ENCODE measurements at regions not wholly inside any gene's neighbourhood (a gene's known extent, or its start where the extent isn't known, plus 50 kb on each side); places are given as distances from the start of the nearest gene placed in this dataset.

GRCh38 chr12:111248236-111249017 is 120.5 kb downstream of the PHETA1 start:
- H3K9me2 ChIP-seq (replicated peaks; ENCODE audit: control insufficient read depth, low read length), result no peaks in the 10 kb centered on the region
- H3K4me2 ChIP-seq (ENCODE audit: low read length), result no peak overlapping the region
- H3K27me3 ChIP-seq (ENCODE audit: control insufficient read depth, low read length), result no peaks in the 10 kb centered on the region
- H3K36me3 ChIP-seq (ENCODE audit: control insufficient read depth, low read length), result no peaks in the 10 kb centered on the region
- no peaks in the 10 kb centered on the region for H4K20me1 ChIP-seq (ENCODE audit: control insufficient read depth, insufficient read depth, low read depth, low read length)
- no peaks in the 10 kb centered on the region for H3K9me3 ChIP-seq (ENCODE audit: control insufficient read depth, insufficient read depth, low read length)
- no peak overlapping the region for H3K27ac ChIP-seq (ENCODE audit: low read depth, low read length)
- no peak overlapping the region for H3K4me3 ChIP-seq (ENCODE audit: low read length)
- H3K79me2 ChIP-seq (ENCODE audit: control insufficient read depth, low read length), result no peaks in the 10 kb centered on the region
- no peaks in the 10 kb centered on the region for H3K4me1 ChIP-seq (ENCODE audit: control insufficient read depth, low read length)
- no peaks in the 10 kb centered on the region for H3F3A ChIP-seq (ENCODE audit: control insufficient read depth, insufficient read depth)
- TF ChIP-seq, protein P1, sequence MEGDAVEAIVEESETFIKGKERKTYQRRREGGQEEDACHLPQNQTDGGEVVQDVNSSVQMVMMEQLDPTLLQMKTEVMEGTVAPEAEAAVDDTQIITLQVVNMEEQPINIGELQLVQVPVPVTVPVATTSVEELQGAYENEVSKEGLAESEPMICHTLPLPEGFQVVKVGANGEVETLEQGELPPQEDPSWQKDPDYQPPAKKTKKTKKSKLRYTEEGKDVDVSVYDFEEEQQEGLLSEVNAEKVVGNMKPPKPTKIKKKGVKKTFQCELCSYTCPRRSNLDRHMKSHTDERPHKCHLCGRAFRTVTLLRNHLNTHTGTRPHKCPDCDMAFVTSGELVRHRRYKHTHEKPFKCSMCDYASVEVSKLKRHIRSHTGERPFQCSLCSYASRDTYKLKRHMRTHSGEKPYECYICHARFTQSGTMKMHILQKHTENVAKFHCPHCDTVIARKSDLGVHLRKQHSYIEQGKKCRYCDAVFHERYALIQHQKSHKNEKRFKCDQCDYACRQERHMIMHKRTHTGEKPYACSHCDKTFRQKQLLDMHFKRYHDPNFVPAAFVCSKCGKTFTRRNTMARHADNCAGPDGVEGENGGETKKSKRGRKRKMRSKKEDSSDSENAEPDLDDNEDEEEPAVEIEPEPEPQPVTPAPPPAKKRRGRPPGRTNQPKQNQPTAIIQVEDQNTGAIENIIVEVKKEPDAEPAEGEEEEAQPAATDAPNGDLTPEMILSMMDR (IDR thresholded peaks at IDR 0.05; ENCODE audit: low read depth, low read length, poor library complexity, severe bottlenecking), result no peak
- TF ChIP-seq EZH2phosphoT487 (IDR thresholded peaks at IDR 0.05; ENCODE audit: borderline replicate concordance, low read length), result no peak

DNA sequence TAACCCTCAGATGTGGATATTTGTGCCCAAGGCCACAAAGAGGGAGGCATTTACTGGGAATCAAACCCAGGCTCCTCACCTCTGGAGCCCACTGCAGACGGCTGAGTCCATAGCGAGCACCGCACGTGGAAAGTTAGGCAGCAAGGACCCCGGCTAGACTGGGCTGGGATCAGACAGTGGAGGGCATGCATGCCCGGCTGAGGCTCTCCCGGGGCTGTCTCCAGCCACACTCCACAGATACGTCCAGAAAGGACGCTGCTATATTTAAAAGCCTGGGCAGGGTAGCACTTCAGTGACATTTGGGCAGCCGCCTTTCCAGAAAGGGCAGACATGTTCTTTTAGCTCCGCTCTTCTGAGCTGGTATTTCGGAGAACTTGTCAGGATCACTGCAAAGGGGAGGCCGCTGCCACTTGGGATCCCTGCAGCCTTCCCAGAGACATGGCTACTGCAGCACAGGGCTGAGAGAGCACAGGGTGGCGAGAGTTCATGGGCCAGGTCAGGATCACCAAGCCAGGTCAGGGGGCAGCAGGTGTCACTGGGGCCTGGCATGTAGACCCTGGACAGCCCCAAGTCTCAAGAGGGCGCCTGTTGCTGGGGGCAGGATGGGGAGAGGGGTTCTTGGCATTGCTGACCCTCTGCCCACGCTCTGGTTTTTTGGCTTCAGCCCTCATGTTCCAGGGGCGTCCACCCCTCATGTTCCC is 121.7 kb downstream of the PHETA1 start:
- H3K9me2 ChIP-seq (replicated peaks; ENCODE audit: control insufficient read depth, low read length), result no peaks in the 10 kb centered on the region
- H3K27me3 ChIP-seq (ENCODE audit: control insufficient read depth, low read length), result no peaks in the 10 kb centered on the region
- H4K20me1 ChIP-seq (ENCODE audit: control insufficient read depth, insufficient read depth, low read depth, low read length), result no peaks in the 10 kb centered on the region
- no peak overlapping the region for H3K27ac ChIP-seq (ENCODE audit: low read depth, low read length)
- no peak overlapping the region for H3K4me3 ChIP-seq (ENCODE audit: low read length)
- TF ChIP-seq, protein P1 (IDR thresholded peaks at IDR 0.05; ENCODE audit: low read depth, low read length, poor library complexity, severe bottlenecking), result no peak
- TF ChIP-seq EZH2phosphoT487 (IDR thresholded peaks at IDR 0.05; ENCODE audit: borderline replicate concordance, low read length), result no peak
- H3K9me3 ChIP-seq (ENCODE audit: control insufficient read depth, insufficient read depth, low read length), result no peaks in the 10 kb centered on the region
- no peaks in the 10 kb centered on the region for H3K36me3 ChIP-seq (ENCODE audit: control insufficient read depth, low read length)
- H3K4me2 ChIP-seq (ENCODE audit: low read length), result no peak overlapping the region
- no peaks in the 10 kb centered on the region for H3K4me1 ChIP-seq (ENCODE audit: control insufficient read depth, low read length)
- no peaks in the 10 kb centered on the region for H3F3A ChIP-seq (ENCODE audit: control insufficient read depth, insufficient read depth)
- no peaks in the 10 kb centered on the region for H3K79me2 ChIP-seq (ENCODE audit: control insufficient read depth, low read length)

DNA sequence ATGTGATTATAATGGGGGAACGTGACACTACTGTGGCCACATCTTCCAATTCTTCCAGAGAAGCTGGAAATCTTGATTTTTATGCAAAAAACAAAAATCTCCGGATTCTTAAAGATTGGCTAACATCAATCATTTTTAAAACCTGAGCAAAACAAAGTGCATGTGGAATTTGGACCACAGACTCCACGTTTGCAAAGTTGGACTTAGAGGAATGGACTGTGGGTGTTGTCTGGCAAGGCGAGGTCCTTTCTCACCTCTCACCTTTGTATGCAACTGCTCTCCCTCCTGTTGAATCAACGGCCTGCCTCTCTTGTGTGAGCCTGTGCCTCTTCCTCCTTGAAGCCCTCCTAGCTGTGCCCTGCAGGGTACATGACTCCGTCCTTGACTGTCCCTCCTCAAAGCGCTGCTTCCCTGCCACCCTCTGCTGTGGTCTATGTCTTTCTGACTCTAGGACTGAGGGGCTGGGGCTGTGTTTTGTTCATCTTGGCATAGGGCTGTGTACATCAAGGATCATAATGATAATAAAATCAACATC is 122.4 kb downstream of the PHETA1 start:
- no peak overlapping the region for H3K4me2 ChIP-seq (ENCODE audit: low read length)
- no peaks in the 10 kb centered on the region for H3K36me3 ChIP-seq (ENCODE audit: control insufficient read depth, low read length)
- no peak overlapping the region for H3K4me3 ChIP-seq (ENCODE audit: low read length)
- no peaks in the 10 kb centered on the region for H3F3A ChIP-seq (ENCODE audit: control insufficient read depth, insufficient read depth)
- TF ChIP-seq, protein P1 (IDR thresholded peaks at IDR 0.05; ENCODE audit: low read depth, low read length, poor library complexity, severe bottlenecking), result no peak
- TF ChIP-seq EZH2phosphoT487 (IDR thresholded peaks at IDR 0.05; ENCODE audit: borderline replicate concordance, low read length), result no peak
- no peaks in the 10 kb centered on the region for H3K9me3 ChIP-seq (ENCODE audit: control insufficient read depth, insufficient read depth, low read length)
- H3K27me3 ChIP-seq (ENCODE audit: control insufficient read depth, low read length), result no peaks in the 10 kb centered on the region
- H3K9me2 ChIP-seq (replicated peaks; ENCODE audit: control insufficient read depth, low read length), result no peaks in the 10 kb centered on the region
- no peaks in the 10 kb centered on the region for H4K20me1 ChIP-seq (ENCODE audit: control insufficient read depth, insufficient read depth, low read depth, low read length)
- no peaks in the 10 kb centered on the region for H3K79me2 ChIP-seq (ENCODE audit: control insufficient read depth, low read length)
- H3K4me1 ChIP-seq (ENCODE audit: control insufficient read depth, low read length), result no peaks in the 10 kb centered on the region
- H3K27ac ChIP-seq (ENCODE audit: low read depth, low read length), result no peak overlapping the region
